CD4-positive, alpha-beta T cell treated with Interleukin-2 at 100 ng/mL for 4 hours (primary cell): ENCODE measurements at regions not wholly inside any gene's neighbourhood (a gene's known extent, or its start where the extent isn't known, plus 50 kb on each side); places are given as distances from the start of the nearest gene placed in this dataset.
"Not testable (repeated sequence)": the region's sequence is repeated elsewhere in the genome, so short reads cannot be mapped to it uniquely, and the experiment has no call there.

ENCODE experiments used
- DNase-seq: peaks from one replicate; pipeline ENCODE4 v3.0.0-alpha.2; 2020; ENCODE audit warnings: low spot score

GRCh38 chr3:34646911-34647460, 848.6 kb downstream of the PDCD6IP start:
- no peak for DNase-seq

GRCh38 chr3:34650131-34650530, 851.7 kb downstream of the PDCD6IP start:
- DNase-seq: no peak

GRCh38 chr3:34668915-34669314, 870.5 kb downstream of the PDCD6IP start:
- DNase-seq: no peak

GRCh38 chr3:34669490-34669889, 871.1 kb downstream of the PDCD6IP start:
- no peak for DNase-seq

- DNase-seq: no peak
These were observed 877.1 kb downstream of the PDCD6IP start for GRCh38 chr3:34675383-34676120.

GRCh38 chr3:34676436-34676835, 878.0 kb downstream of the PDCD6IP start:
- no peak for DNase-seq

- no peak for DNase-seq
These were observed 880.1 kb downstream of the PDCD6IP start for GRCh38 chr3:34678575-34678974.

- not testable (repeated sequence) for DNase-seq
These were observed 880.6 kb downstream of the PDCD6IP start for GRCh38 chr3:34679055-34679454.

- no peak for DNase-seq
These were observed 885.4 kb downstream of the PDCD6IP start for GRCh38 chr3:34683851-34684250.

- DNase-seq: no peak
These were observed 888.1 kb downstream of the PDCD6IP start for GRCh38 chr3:34686541-34686940.

GRCh38 chr3:34687671-34688070, 889.2 kb downstream of the PDCD6IP start:
- DNase-seq: no peak

GRCh38 chr3:34696831-34697230, 898.4 kb downstream of the PDCD6IP start:
- no peak for DNase-seq

- no peak for DNase-seq
These were observed 904.6 kb downstream of the PDCD6IP start for GRCh38 chr3:34703053-34703452.

- no peak for DNase-seq
These were observed 914.3 kb upstream of the ARPP21 start for GRCh38 chr3:34724916-34725499.

GRCh38 chr3:34725774-34726173, 913.6 kb upstream of the ARPP21 start:
- no peak for DNase-seq

- no peak for DNase-seq
These were observed 911.6 kb upstream of the ARPP21 start for GRCh38 chr3:34727700-34728099.

- no peak for DNase-seq
These were observed 897.2 kb upstream of the ARPP21 start for GRCh38 chr3:34742151-34742550.

- no peak for DNase-seq
These were observed 880.6 kb upstream of the ARPP21 start for GRCh38 chr3:34758630-34759261.

- no peak for DNase-seq
These were observed 861.9 kb upstream of the ARPP21 start for GRCh38 chr3:34777386-34777785.

- DNase-seq: no peak
These were observed 860.2 kb upstream of the ARPP21 start for GRCh38 chr3:34779092-34779491.

- DNase-seq: no peak
These were observed 859.0 kb upstream of the ARPP21 start for GRCh38 chr3:34780294-34780693.

- DNase-seq: no peak
These were observed 858.4 kb upstream of the ARPP21 start for GRCh38 chr3:34780973-34781372.

GRCh38 chr3:34782871-34783270, 856.5 kb upstream of the ARPP21 start:
- DNase-seq: no peak
